ENCODE measurements at regions not wholly inside any gene's neighbourhood (a gene's known extent, or its start where the extent isn't known, plus 50 kb on each side); places are given as distances from the start of the nearest gene placed in this dataset.

DNA sequence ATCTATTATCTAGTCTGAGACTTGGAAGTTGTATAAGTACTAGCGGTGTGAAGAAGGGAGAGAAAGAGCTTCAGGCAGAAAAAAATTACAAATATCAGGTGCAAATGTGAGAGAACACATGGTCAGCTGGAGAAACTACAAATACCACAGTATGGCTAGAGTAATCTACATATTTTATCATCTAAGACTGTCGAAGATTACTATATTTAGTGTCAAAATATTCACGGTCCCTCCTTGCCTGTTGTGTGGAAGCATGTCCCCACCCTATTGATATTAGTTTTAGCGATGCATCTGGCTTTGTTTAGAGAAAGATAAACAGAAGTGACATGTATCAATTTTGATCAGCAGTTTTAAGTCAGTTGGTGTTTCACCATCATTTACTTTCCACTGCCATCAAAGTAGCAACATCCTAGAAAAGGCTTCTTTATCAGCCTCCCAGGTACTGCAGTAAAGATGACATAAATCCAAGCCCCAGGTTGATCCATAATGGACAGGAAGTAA lies 90.5 kb upstream of the ITGA4 start:
- H3K4me3 ChIP-seq (ENCODE audit: low read depth, low read length) = no peak overlapping the region
- no peak for TF ChIP-seq CTCF (IDR thresholded peaks at IDR 0.05; ENCODE audit: low read depth, low read length)

GRCh38 chr2:181367411-181367810 lies 89.8 kb upstream of the ITGA4 start:
- TF ChIP-seq CTCF (IDR thresholded peaks at IDR 0.05; ENCODE audit: low read depth, low read length) = no peak
- H3K4me3 ChIP-seq (ENCODE audit: low read depth, low read length) = no peak overlapping the region

- no peak for TF ChIP-seq CTCF (IDR thresholded peaks at IDR 0.05; ENCODE audit: low read depth, low read length)
- H3K4me3 ChIP-seq (ENCODE audit: low read depth, low read length) = no peak overlapping the region
Observed at GRCh38 chr2:181367906-181368435, 89.2 kb upstream of the ITGA4 start.

- H3K4me3 ChIP-seq (ENCODE audit: low read depth, low read length) = no peak overlapping the region
Observed at GRCh38 chr2:181370126-181370525, 87.1 kb upstream of the ITGA4 start.

GRCh38 chr2:181371195-181371594 lies 86.0 kb upstream of the ITGA4 start:
- H3K4me3 ChIP-seq (ENCODE audit: low read depth, low read length) = no peak overlapping the region

More at GRCh38 chr2:181370126-181370525, 87.1 kb upstream of the ITGA4 start:
- no peak for TF ChIP-seq CTCF (IDR thresholded peaks at IDR 0.05; ENCODE audit: low read depth, low read length)

GRCh38 chr2:181371782-181372645 lies 85.2 kb upstream of the ITGA4 start:
- no peak for TF ChIP-seq CTCF (IDR thresholded peaks at IDR 0.05; ENCODE audit: low read depth, low read length)
- no peak overlapping the region for H3K4me3 ChIP-seq (ENCODE audit: low read depth, low read length)

More at GRCh38 chr2:181371195-181371594, 86.0 kb upstream of the ITGA4 start:
- no peak for TF ChIP-seq CTCF (IDR thresholded peaks at IDR 0.05; ENCODE audit: low read depth, low read length)

GRCh38 chr2:181372646-181373040 lies 84.5 kb upstream of the ITGA4 start:
- no peak overlapping the region for H3K4me3 ChIP-seq (ENCODE audit: low read depth, low read length)
- TF ChIP-seq CTCF (IDR thresholded peaks at IDR 0.05; ENCODE audit: low read depth, low read length) = no peak

Measured in WI38 (cell line).